ENCODE measurements at regions not wholly inside any gene's neighbourhood (a gene's known extent, or its start where the extent isn't known, plus 50 kb on each side); places are given as distances from the start of the nearest gene placed in this dataset.
"Not testable (repeated sequence)": the region's sequence is repeated elsewhere in the genome, so short reads cannot be mapped to it uniquely, and the experiment has no call there.

DNA sequence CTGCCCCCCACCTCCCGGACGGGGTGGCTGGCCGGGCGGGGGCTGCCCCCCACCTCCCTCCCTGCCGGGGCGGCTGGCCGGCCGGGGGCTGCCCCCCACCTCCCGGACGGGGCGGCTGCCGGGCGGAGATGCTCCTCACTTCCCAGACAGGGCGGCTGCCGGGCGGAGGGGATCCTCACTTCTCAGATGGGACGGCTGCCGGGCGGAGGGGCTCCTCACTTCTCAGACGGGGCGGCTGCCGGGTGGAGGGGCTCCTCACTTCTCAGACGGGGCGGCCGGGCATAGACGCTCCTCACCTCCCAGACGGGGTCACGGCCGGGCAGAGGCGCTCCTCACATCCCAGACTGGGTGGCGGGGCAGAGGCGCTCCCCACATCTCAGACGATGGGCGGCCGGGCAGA, 74.8 kb upstream of the NMUR2 start:
- not testable (repeated sequence) for H3K4me3 ChIP-seq (ENCODE audit: low read length in 2 of 2); DNase-seq (ENCODE audit: low read depth in 6 of 9, low spot score in 9 of 9); H3K9me3 ChIP-seq (ENCODE audit: control insufficient read depth in 2 of 2, insufficient read depth in 1 of 2, low read length in 1 of 2); H3K36me3 ChIP-seq (ENCODE audit: control insufficient read depth in 2 of 2, insufficient read depth in 2 of 2, low read length in 1 of 2); H3K27me3 ChIP-seq (ENCODE audit: control insufficient read depth in 2 of 2, insufficient read depth in 1 of 2, low read length in 1 of 2); H3K4me1 ChIP-seq (ENCODE audit: control insufficient read depth in 2 of 2, insufficient read depth in 2 of 2, low read length in 2 of 2); H3K27ac ChIP-seq (ENCODE audit: low read depth in 1 of 2, low read length in 1 of 2)
- 97% methylated on average over 35 of the region's 35 CpGs for WGBS

GRCh38 chr5:152480677-152481076, 75.6 kb upstream of the NMUR2 start:
- H3K4me3 ChIP-seq (ENCODE audit: low read length in 2 of 2); H3K27ac ChIP-seq (ENCODE audit: low read depth in 1 of 2, low read length in 1 of 2); H3K4me1 ChIP-seq (ENCODE audit: control insufficient read depth in 2 of 2, insufficient read depth in 2 of 2, low read length in 2 of 2): not testable (repeated sequence)

DNA sequence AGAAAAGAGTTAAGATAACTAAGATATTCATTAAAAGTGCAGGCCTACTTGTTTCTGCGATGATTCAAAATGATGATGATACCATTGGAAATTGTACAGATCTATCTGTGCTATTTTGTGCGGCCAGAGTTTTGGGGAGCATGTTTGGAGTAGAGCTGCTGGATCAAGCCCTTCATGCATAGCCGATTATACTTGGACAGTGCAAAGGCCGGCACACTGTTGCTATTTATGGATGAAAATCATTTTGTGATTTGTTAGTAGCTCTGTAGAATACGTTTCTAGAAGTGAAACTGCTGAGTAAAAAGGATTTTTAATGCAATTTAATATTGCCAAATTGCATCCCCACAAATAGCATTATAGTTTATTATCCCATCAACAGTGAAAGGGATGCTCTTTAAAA, 82.1 kb upstream of the NMUR2 start:
- no peak for DNase-seq (ENCODE audit: low read depth in 6 of 9, low spot score in 9 of 9)
- H3K36me3 ChIP-seq (ENCODE audit: control insufficient read depth in 2 of 2, insufficient read depth in 2 of 2, low read length in 1 of 2) = no peaks in the 10 kb centered on the region
- H3K4me1 ChIP-seq (ENCODE audit: control insufficient read depth in 2 of 2, insufficient read depth in 2 of 2, low read length in 2 of 2) = no peaks in the 10 kb centered on the region
- H3K4me3 ChIP-seq (ENCODE audit: low read length in 2 of 2) = no peak overlapping the region
- H3K27me3 ChIP-seq (ENCODE audit: control insufficient read depth in 2 of 2, insufficient read depth in 1 of 2, low read length in 1 of 2) = no peaks in the 10 kb centered on the region
- no peaks in the 10 kb centered on the region for H3K9me3 ChIP-seq (ENCODE audit: control insufficient read depth in 2 of 2, insufficient read depth in 1 of 2, low read length in 1 of 2)
- 92% methylated on average over 5 of the region's 5 CpGs for WGBS
- H3K27ac ChIP-seq (ENCODE audit: low read depth in 1 of 2, low read length in 1 of 2) = no peak overlapping the region

More at GRCh38 chr5:152480677-152481076, 75.6 kb upstream of the NMUR2 start:
- 95% methylated on average over 12 of the region's 12 CpGs for WGBS
- not testable (repeated sequence) for H3K36me3 ChIP-seq (ENCODE audit: control insufficient read depth in 2 of 2, insufficient read depth in 2 of 2, low read length in 1 of 2); H3K27me3 ChIP-seq (ENCODE audit: control insufficient read depth in 2 of 2, insufficient read depth in 1 of 2, low read length in 1 of 2); DNase-seq (ENCODE audit: low read depth in 6 of 9, low spot score in 9 of 9); H3K9me3 ChIP-seq (ENCODE audit: control insufficient read depth in 2 of 2, insufficient read depth in 1 of 2, low read length in 1 of 2)

GRCh38 chr5:152488869-152489268, 83.8 kb upstream of the NMUR2 start:
- H3K4me3 ChIP-seq (ENCODE audit: low read length in 2 of 2) = no peak overlapping the region
- no peaks in the 10 kb centered on the region for H3K27me3 ChIP-seq (ENCODE audit: control insufficient read depth in 2 of 2, insufficient read depth in 1 of 2, low read length in 1 of 2)
- H3K36me3 ChIP-seq (ENCODE audit: control insufficient read depth in 2 of 2, insufficient read depth in 2 of 2, low read length in 1 of 2) = no peaks in the 10 kb centered on the region
- no peak overlapping the region for H3K27ac ChIP-seq (ENCODE audit: low read depth in 1 of 2, low read length in 1 of 2)
- no peak for DNase-seq (ENCODE audit: low read depth in 6 of 9, low spot score in 9 of 9)
- 32% methylated on average over 2 of the region's 2 CpGs for WGBS
- no peaks in the 10 kb centered on the region for H3K4me1 ChIP-seq (ENCODE audit: control insufficient read depth in 2 of 2, insufficient read depth in 2 of 2, low read length in 2 of 2)
- H3K9me3 ChIP-seq (ENCODE audit: control insufficient read depth in 2 of 2, insufficient read depth in 1 of 2, low read length in 1 of 2) = no peaks in the 10 kb centered on the region

DNA sequence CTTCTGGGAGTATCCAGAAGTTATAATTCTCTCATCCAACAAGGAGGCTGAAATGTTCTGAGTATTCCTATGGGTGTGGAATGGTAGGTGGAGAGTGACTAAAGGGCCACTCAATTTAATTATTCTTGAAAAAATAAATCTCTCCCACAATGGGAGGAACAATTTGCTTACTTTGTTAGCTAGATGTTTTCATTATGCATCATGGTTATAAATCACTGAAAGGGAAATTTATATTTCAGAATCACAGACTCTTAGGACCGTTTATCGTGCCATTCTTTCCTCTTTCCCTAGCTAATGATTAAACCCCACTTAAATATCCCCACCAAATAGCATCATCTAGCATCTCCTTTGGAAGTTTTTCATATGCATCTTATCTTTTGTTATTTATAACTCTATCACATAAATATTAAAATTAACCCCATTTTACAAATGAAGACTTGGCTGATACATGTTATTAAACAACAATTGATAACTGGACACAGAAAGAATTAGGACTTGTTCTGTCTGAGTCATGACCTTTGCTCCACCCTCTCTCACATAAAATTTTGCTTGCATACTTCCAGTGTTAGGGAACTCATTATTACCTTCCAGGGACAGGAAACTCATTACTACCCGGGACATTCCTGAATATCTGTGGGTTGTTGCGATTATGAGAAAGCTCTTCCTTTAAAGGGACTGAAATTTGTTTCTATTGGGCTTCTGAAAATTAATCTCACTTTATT, 94.9 kb upstream of the NMUR2 start:
- Histone ChIP-seq H3K27ac (ENCODE audit: low read depth in 1 of 2, low read length in 1 of 2) (no peak overlapping the region), H3K36me3 (ENCODE audit: control insufficient read depth in 2 of 2, insufficient read depth in 2 of 2, low read length in 1 of 2) (no peaks in the 10 kb centered on the region), H3K4me3 (ENCODE audit: low read length in 2 of 2) (no peak overlapping the region), H3K9me3 (ENCODE audit: control insufficient read depth in 2 of 2, insufficient read depth in 1 of 2, low read length in 1 of 2) (no peaks in the 10 kb centered on the region), H3K27me3 (ENCODE audit: control insufficient read depth in 2 of 2, insufficient read depth in 1 of 2, low read length in 1 of 2) (no peaks in the 10 kb centered on the region), H3K4me1 (ENCODE audit: control insufficient read depth in 2 of 2, insufficient read depth in 2 of 2, low read length in 2 of 2) (no peaks in the 10 kb centered on the region)
- DNase-seq (ENCODE audit: low read depth in 6 of 9, low spot score in 9 of 9) = no peak
- WGBS = 64% methylated on average over 4 of the region's 4 CpGs

- H3K27me3 ChIP-seq (ENCODE audit: control insufficient read depth in 2 of 2, insufficient read depth in 1 of 2, low read length in 1 of 2) = no peaks in the 10 kb centered on the region
- H3K27ac ChIP-seq (ENCODE audit: low read depth in 1 of 2, low read length in 1 of 2) = no peak overlapping the region
- no peak for DNase-seq (ENCODE audit: low read depth in 6 of 9, low spot score in 9 of 9)
- H3K4me1 ChIP-seq (ENCODE audit: control insufficient read depth in 2 of 2, insufficient read depth in 2 of 2, low read length in 2 of 2) = no peaks in the 10 kb centered on the region
- no peaks in the 10 kb centered on the region for H3K9me3 ChIP-seq (ENCODE audit: control insufficient read depth in 2 of 2, insufficient read depth in 1 of 2, low read length in 1 of 2)
- H3K36me3 ChIP-seq (ENCODE audit: control insufficient read depth in 2 of 2, insufficient read depth in 2 of 2, low read length in 1 of 2) = no peaks in the 10 kb centered on the region
- 94% methylated on average over 2 of the region's 2 CpGs for WGBS
- H3K4me3 ChIP-seq (ENCODE audit: low read length in 2 of 2) = no peak overlapping the region
Measured at GRCh38 chr5:152501294-152501693, 96.2 kb upstream of the NMUR2 start.

GRCh38 chr5:152503206-152503605, 98.1 kb upstream of the NMUR2 start:
- Histone ChIP-seq H3K36me3 (ENCODE audit: control insufficient read depth in 2 of 2, insufficient read depth in 2 of 2, low read length in 1 of 2) (no peaks in the 10 kb centered on the region), H3K27ac (ENCODE audit: low read depth in 1 of 2, low read length in 1 of 2) (no peak overlapping the region), H3K9me3 (ENCODE audit: control insufficient read depth in 2 of 2, insufficient read depth in 1 of 2, low read length in 1 of 2) (no peaks in the 10 kb centered on the region), H3K27me3 (ENCODE audit: control insufficient read depth in 2 of 2, insufficient read depth in 1 of 2, low read length in 1 of 2) (no peaks in the 10 kb centered on the region), H3K4me3 (ENCODE audit: low read length in 2 of 2) (no peak overlapping the region), H3K4me1 (ENCODE audit: control insufficient read depth in 2 of 2, insufficient read depth in 2 of 2, low read length in 2 of 2) (no peaks in the 10 kb centered on the region)
- WGBS = 94% methylated on average over 3 of the region's 3 CpGs
- no peak for DNase-seq (ENCODE audit: low read depth in 6 of 9, low spot score in 9 of 9)

DNA sequence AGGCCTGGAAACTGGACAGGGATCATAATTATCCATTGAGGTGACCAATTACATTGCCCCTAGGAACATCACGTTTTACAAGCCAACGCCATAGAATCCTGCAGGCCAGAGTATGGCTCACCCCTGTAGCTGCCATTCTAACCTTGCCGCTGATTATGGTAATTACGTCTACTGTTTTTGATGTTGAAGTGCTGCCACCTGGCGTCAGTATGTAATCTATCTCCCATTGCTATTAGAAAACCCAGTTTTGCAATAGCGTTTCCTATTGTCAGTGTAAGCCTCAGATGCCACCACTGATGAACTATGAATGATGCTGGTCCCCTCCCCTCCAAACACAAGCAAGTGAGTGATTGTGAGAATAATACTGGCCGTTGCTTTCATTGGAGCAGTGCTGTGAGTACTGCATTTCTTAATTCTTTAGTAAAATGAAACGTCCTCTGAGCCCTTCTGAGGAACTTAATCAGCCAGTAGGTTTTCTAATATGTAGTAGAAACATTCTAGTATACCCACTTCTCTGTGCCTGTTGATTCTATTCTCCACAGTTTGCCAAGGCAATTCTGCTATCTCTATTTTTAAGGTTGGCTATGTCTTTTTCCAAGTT, 100.5 kb upstream of the NMUR2 start:
- Histone ChIP-seq H3K4me3 (ENCODE audit: low read length in 2 of 2) (no peak overlapping the region), H3K27ac (ENCODE audit: low read depth in 1 of 2, low read length in 1 of 2) (no peak overlapping the region), H3K9me3 (ENCODE audit: control insufficient read depth in 2 of 2, insufficient read depth in 1 of 2, low read length in 1 of 2) (no peaks in the 10 kb centered on the region), H3K36me3 (ENCODE audit: control insufficient read depth in 2 of 2, insufficient read depth in 2 of 2, low read length in 1 of 2) (no peaks in the 10 kb centered on the region), H3K4me1 (ENCODE audit: control insufficient read depth in 2 of 2, insufficient read depth in 2 of 2, low read length in 2 of 2) (no peaks in the 10 kb centered on the region), H3K27me3 (ENCODE audit: control insufficient read depth in 2 of 2, insufficient read depth in 1 of 2, low read length in 1 of 2) (no peaks in the 10 kb centered on the region)
- WGBS = 22% methylated on average over 8 of the region's 8 CpGs
- DNase-seq (ENCODE audit: low read depth in 6 of 9, low spot score in 9 of 9) = peak in 5 of 9 donors; percentile 4 to 34 (median 5)

DNA sequence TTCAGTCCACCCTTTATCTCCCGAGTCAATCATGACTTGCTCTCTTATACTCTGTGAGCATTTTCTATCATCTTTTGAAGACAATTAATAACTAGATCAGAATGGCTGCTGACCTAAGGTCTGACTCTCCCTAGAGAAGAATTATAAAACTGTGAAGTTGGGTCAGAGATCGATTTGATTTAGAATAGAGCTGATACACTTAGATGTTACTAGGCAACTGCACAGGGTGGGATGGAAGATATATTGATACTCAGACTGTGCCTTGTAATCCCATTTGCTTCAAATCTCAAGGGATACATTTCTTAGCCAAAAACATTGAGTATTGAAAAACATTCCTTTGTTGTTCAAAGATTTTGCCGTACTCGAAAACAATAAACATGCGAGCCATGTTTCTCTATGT, 106.0 kb upstream of the NMUR2 start:
- H3K9me3 ChIP-seq (ENCODE audit: control insufficient read depth in 2 of 2, insufficient read depth in 1 of 2, low read length in 1 of 2) = no peaks in the 10 kb centered on the region
- H3K36me3 ChIP-seq (ENCODE audit: control insufficient read depth in 2 of 2, insufficient read depth in 2 of 2, low read length in 1 of 2) = no peaks in the 10 kb centered on the region
- no peak overlapping the region for H3K27ac ChIP-seq (ENCODE audit: low read depth in 1 of 2, low read length in 1 of 2)
- DNase-seq (ENCODE audit: low read depth in 6 of 9, low spot score in 9 of 9) = no peak
- 95% methylated on average over 5 of the region's 5 CpGs for WGBS
- no peak overlapping the region for H3K4me3 ChIP-seq (ENCODE audit: low read length in 2 of 2)
- no peaks in the 10 kb centered on the region for H3K4me1 ChIP-seq (ENCODE audit: control insufficient read depth in 2 of 2, insufficient read depth in 2 of 2, low read length in 2 of 2)
- no peaks in the 10 kb centered on the region for H3K27me3 ChIP-seq (ENCODE audit: control insufficient read depth in 2 of 2, insufficient read depth in 1 of 2, low read length in 1 of 2)
